Endodermal cell (in vitro differentiated cells): ENCODE measurements at regions not wholly inside any gene's neighbourhood (a gene's known extent, or its start where the extent isn't known, plus 50 kb on each side); places are given as distances from the start of the nearest gene placed in this dataset.

Source experiments
- DNase-seq: peaks from one replicate; pipeline ENCODE4 v3.0.0-alpha.2; 2017
- H3K27ac ChIP-seq: 2 replicates; pipeline ENCODE4 v1.5.1; 2013; ENCODE audit warnings: mild to moderate bottlenecking, low read depth, low read length, moderate library complexity
- H3K27me3 ChIP-seq: 2 replicates; pipeline ENCODE4 v1.6.1; 2013; ENCODE audit warnings: mild to moderate bottlenecking, low read length, moderate library complexity; ENCODE audit not compliant: insufficient read depth, control insufficient read depth, poor library complexity, severe bottlenecking
- H3K36me3 ChIP-seq: 2 replicates; pipeline ENCODE4 v1.7.0; 2013; ENCODE audit warnings: mild to moderate bottlenecking, low read length, moderate library complexity; ENCODE audit not compliant: control insufficient read depth, insufficient read depth
- H3K4me1 ChIP-seq: one replicate; pipeline ENCODE4 v1.7.0; 2013; ENCODE audit warnings: low read length; ENCODE audit not compliant: control insufficient read depth, insufficient read depth
- H3K4me3 ChIP-seq: 2 replicates; pipeline ENCODE4 v1.5.1; 2013; ENCODE audit warnings: mild to moderate bottlenecking, low read length, moderate library complexity
- H3K9ac ChIP-seq: 2 replicates; pipeline ENCODE4 v1.6.1; 2013; ENCODE audit warnings: mild to moderate bottlenecking, low read length, moderate library complexity; ENCODE audit not compliant: poor library complexity, severe bottlenecking; ENCODE audit errors: extremely low read depth
- H3K9me3 ChIP-seq: 2 replicates; pipeline ENCODE4 v1.6.1; 2013; ENCODE audit warnings: mild to moderate bottlenecking, low read length, moderate library complexity; ENCODE audit not compliant: control insufficient read depth
- H3K27ac Mint-ChIP-seq: 2 replicates; pipeline ENCODE4 v1.8.0; 2020; ENCODE audit warnings: mixed read lengths
- H3K27me3 Mint-ChIP-seq: 2 replicates; pipeline ENCODE4 v1.8.0; 2021; ENCODE audit warnings: mild to moderate bottlenecking, mixed read lengths; ENCODE audit not compliant: insufficient read depth
- H3K36me3 Mint-ChIP-seq: 2 replicates; pipeline ENCODE4 v1.8.0; 2020; ENCODE audit warnings: low read depth, mixed read lengths
- H3K4me1 Mint-ChIP-seq: 2 replicates; pipeline ENCODE4 v1.8.0; 2020; ENCODE audit warnings: mixed read lengths
- H3K4me3 Mint-ChIP-seq: 2 replicates; pipeline ENCODE4 v1.8.0; 2020; ENCODE audit warnings: mild to moderate bottlenecking, moderate library complexity, mixed read lengths
- H3K9me3 Mint-ChIP-seq: 2 replicates; pipeline ENCODE4 v1.8.0; 2020; ENCODE audit warnings: mild to moderate bottlenecking, mixed read lengths
- CTCF ChIP-seq: fragments of 200-600 bp; sonication (generic); conservative IDR thresholded peaks from 2 replicates; pipeline ENCODE4 v1.5.0; 2021; ENCODE audit warnings: antibody characterized with exemption, mild to moderate bottlenecking
- WGBS, 2 experiments: methylation state at CpG; one replicate each; pipeline versions ENCODE4 v1.1.5 to v1.1.7; 2013; ENCODE audit warnings: missing lambda C conversion rate in 2 of 2, mixed read lengths in 1 of 2; ENCODE audit not compliant: insufficient coverage in 1 of 2, insufficient read length in 1 of 2; 5-methylcytosine and 5-hydroxymethylcytosine counted together

DNA sequence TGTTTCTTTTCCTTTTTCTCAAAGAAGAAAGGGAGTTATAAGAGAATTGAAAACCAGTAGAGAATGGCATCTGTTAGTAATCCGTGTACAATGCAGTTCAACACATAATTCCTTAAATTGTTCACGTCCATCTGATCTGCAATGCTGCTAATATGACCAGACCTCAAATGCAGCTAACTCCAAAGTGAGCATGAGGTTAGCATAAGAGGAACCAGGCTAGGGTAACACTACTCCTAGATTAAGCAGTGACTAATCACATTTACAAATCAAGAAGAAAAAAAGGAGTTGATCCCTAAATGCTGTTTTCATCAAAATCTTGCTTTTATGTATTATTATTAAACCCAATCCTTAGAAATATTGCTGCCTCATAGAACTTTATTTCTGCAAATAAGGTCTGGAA is 432.7 kb upstream of the ARID1B start:
- Histone ChIP-seq H3K9me3 (no peaks in the 10 kb centered on the region), H3K4me3 (no peak overlapping the region), H3K9ac (no peak overlapping the region), H3K27me3 (no peaks in the 10 kb centered on the region), H3K27ac (no peak overlapping the region), H3K4me1 (no peaks in the 10 kb centered on the region), H3K36me3 (no peaks in the 10 kb centered on the region)
- Mint-ChIP-seq H3K36me3 (no peaks in the 10 kb centered on the region), H3K27me3 (no peaks in the 10 kb centered on the region), H3K27ac (no peak overlapping the region), H3K9me3 (no peaks in the 10 kb centered on the region), H3K4me3 (no peak overlapping the region), H3K4me1 (no peaks in the 10 kb centered on the region)
- no peak for TF ChIP-seq CTCF
- DNase-seq, result no peak
- 85% methylated on average over 2 of the region's 2 CpGs; no CpG with 5 or more reads in 1 of the 2 experiments for WGBS, 2 experiments

DNA sequence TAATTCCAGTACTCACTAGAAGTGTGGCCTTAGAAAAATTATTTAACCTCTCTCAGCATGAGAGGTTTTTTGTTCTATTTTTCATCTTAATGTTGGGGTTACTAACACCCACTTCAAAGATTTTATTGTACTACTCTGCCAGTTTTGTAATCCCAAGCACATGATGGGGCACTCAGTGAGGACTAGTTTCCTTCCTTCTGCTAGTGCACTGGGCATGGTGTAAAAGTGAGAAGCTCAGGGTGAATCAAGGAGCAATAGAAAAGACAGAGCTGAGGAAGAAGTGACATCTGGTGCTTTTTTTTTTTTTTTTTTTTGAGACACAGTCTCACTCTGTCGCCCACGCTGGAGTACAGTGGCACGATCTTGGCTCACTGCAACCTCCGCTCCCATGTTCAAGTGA is 439.4 kb upstream of the ARID1B start:
- Mint-ChIP-seq H3K4me3 (no peak overlapping the region), H3K27me3 (no peaks in the 10 kb centered on the region), H3K4me1 (no peaks in the 10 kb centered on the region), H3K27ac (no peak overlapping the region), H3K36me3 (peaks cover 6% of the 10 kb centered on the region), H3K9me3 (peaks cover 9% of the 10 kb centered on the region)
- no peak for TF ChIP-seq CTCF
- no peak for DNase-seq
- Histone ChIP-seq H3K27ac (no peak overlapping the region), H3K4me1 (no peaks in the 10 kb centered on the region), H3K4me3 (no peak overlapping the region), H3K9me3 (peaks cover 3% of the 10 kb centered on the region), H3K9ac (no peak overlapping the region), H3K36me3 (no peaks in the 10 kb centered on the region), H3K27me3 (no peaks in the 10 kb centered on the region)
- 60 to 71% methylated on average over 1 to 4 of the region's 4 CpGs for WGBS, 2 experiments

DNA sequence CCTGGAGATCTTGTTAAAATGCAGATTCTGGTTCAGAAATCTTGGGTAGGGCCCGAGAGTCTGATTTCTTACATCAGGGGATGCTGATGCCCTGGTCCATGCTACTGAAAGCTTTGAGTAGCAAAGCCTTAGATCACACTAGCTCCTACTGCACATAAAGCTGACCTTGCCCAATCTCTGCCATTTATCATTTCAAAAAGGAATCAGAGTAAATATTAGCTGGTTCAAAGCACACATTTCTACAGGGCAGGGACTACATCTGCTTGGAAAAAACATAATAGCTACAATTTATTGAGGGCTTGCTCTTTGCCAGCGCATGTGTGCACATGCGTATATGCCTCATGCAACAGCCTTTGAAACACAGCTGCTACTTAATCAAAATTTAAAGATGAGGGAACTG is 440.4 kb upstream of the ARID1B start:
- no peaks in the 10 kb centered on the region for H3K36me3 ChIP-seq
- no peak for TF ChIP-seq CTCF
- no peaks in the 10 kb centered on the region for H3K4me1 Mint-ChIP-seq
- peaks cover 13% of the 10 kb centered on the region for H3K9me3 ChIP-seq
- no peak for DNase-seq
- no peaks in the 10 kb centered on the region for H3K27me3 Mint-ChIP-seq
- H3K9ac ChIP-seq, result no peak overlapping the region
- no peak overlapping the region for H3K4me3 Mint-ChIP-seq
- H3K36me3 Mint-ChIP-seq, result peaks cover 7% of the 10 kb centered on the region
- 87 to 100% methylated on average over 3 of the region's 3 CpGs for WGBS, 2 experiments
- no peak overlapping the region for H3K27ac Mint-ChIP-seq
- no peaks in the 10 kb centered on the region for H3K4me1 ChIP-seq
- H3K9me3 Mint-ChIP-seq, result peaks cover 20% of the 10 kb centered on the region
- H3K4me3 ChIP-seq, result no peak overlapping the region
- no peaks in the 10 kb centered on the region for H3K27me3 ChIP-seq
- no peak overlapping the region for H3K27ac ChIP-seq
